ENCODE measurements at regions not wholly inside any gene's neighbourhood (a gene's known extent, or its start where the extent isn't known, plus 50 kb on each side); places are given as distances from the start of the nearest gene placed in this dataset.

DNA sequence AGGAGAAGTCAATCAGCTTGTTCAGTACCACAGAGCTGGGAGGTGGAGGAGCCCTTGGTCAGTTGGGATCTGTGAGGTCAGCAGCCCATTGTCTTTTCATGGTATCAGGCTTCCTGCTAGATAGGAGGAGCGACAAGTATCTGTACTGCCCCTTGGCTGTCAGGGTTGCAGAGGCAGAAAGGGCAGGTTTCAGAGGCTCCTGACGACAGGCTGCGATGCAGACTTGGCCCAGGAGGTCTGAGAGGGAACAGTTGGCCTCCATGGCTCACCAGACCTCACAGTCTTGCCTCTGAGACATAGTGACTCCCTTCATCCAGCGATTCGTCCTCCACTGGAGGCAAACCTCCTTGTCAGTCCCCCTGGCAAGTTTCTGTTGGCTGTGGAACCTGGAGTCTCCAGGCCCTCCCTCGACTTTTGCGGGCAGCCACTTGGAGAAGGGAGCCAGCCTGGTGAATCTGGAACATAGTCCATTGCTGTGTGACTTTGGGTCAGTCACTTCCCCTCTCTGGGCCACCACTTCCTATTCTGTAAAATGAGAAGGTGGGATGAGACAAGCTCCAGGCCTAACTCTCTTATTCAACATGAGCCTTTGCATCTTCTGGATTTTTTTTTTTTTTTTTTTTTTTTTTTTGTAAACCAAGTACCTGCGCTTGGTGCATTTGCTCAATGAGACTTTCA is 177.9 kb upstream of the TLE3 start:
- H3K36me3 Mint-ChIP-seq = no peaks in the 10 kb centered on the region
- H3K27ac Mint-ChIP-seq = no peak overlapping the region
- no peaks in the 10 kb centered on the region for H3K9me3 Mint-ChIP-seq (ENCODE audit: low read depth)
- peaks cover 6% of the 10 kb centered on the region for H3K4me1 Mint-ChIP-seq (ENCODE audit: low read depth)
- H3K27me3 Mint-ChIP-seq = no peaks in the 10 kb centered on the region
- no peak overlapping the region for H3K4me3 Mint-ChIP-seq

DNA sequence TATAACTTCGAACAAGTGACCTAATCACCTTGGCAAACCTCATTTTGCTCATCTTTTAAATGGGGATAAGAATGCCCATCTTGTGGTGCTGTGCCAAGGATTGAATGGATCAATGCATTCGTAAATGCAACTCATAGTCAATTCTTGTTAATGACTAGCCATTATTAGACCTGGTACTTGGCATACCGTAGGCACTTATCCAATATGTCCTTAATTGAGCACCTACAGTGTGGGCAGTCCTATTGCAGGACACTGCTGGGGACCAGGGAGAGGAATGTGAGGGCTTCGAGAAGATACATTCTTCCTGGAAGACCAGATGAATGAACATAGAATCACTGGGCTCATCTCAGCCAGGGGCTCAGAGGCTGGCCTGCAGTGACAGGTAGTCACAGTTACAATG is 177.2 kb upstream of the TLE3 start:
- Mint-ChIP-seq H3K27ac (no peak overlapping the region), H3K4me1 (ENCODE audit: low read depth) (peaks cover 11% of the 10 kb centered on the region), H3K4me3 (no peak overlapping the region), H3K36me3 (no peaks in the 10 kb centered on the region), H3K27me3 (no peaks in the 10 kb centered on the region), H3K9me3 (ENCODE audit: low read depth) (no peaks in the 10 kb centered on the region)

DNA sequence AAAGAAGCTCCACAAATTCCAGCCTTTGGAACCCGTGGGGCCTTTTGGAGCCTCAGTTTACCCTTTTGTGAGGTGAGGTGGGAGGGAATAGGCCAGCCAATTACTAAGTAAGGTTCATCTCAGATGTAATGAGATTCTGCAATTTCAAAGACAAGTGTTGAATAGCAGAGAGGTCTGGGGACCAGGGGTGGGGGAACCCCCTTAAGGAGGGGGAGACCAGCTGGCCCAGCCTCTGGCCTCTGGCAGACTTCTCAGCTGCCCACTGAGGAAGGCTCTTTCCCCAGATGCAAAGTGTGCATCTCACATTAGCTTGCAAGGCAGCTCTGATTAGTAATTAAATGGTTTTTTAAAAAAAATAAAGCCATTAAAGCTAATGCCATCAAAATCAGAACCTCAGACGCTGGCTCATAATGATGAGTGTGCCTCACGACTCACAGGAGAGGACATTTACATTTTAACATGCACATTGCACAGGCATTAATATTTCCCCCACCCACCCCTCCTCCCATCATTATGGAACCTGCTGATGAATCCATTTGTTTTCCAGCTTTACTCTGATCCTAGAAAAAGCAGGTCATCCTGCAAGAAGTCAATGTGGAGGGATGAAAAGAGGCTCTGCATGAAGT is 176.7 kb upstream of the TLE3 start:
- peaks cover 15% of the 10 kb centered on the region for H3K4me1 Mint-ChIP-seq (ENCODE audit: low read depth)
- H3K4me3 Mint-ChIP-seq = no peak overlapping the region
- H3K27ac Mint-ChIP-seq = no peak overlapping the region

DNA sequence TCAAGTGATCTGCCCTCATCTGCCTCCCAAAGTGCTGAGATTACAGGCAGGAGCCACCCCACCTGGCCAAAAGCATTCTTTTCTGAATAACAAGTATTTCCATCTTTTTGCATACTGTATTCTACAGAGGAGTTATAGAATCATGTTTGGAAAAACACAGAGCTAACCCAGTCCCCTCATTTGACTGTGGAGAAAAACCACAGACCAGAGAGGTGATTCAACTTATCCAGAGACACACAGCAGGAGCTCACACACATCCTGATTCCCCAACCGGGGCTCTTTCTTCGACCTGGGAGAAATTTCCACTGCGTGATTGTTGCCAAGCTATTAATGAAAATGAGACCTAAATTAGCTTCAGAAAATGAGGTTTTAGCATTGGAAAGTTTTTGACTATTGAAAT is 176.1 kb upstream of the TLE3 start:
- Mint-ChIP-seq H3K36me3 (no peaks in the 10 kb centered on the region), H3K27me3 (no peaks in the 10 kb centered on the region), H3K9me3 (ENCODE audit: low read depth) (no peaks in the 10 kb centered on the region), H3K4me3 (no peak overlapping the region), H3K4me1 (ENCODE audit: low read depth) (peaks cover 15% of the 10 kb centered on the region), H3K27ac (peak overlapping the region; percentile 11)

More for the DNA sequence above, 176.7 kb upstream of the TLE3 start:
- H3K9me3 Mint-ChIP-seq (ENCODE audit: low read depth) = no peaks in the 10 kb centered on the region
- H3K36me3 Mint-ChIP-seq = no peaks in the 10 kb centered on the region
- no peaks in the 10 kb centered on the region for H3K27me3 Mint-ChIP-seq

DNA sequence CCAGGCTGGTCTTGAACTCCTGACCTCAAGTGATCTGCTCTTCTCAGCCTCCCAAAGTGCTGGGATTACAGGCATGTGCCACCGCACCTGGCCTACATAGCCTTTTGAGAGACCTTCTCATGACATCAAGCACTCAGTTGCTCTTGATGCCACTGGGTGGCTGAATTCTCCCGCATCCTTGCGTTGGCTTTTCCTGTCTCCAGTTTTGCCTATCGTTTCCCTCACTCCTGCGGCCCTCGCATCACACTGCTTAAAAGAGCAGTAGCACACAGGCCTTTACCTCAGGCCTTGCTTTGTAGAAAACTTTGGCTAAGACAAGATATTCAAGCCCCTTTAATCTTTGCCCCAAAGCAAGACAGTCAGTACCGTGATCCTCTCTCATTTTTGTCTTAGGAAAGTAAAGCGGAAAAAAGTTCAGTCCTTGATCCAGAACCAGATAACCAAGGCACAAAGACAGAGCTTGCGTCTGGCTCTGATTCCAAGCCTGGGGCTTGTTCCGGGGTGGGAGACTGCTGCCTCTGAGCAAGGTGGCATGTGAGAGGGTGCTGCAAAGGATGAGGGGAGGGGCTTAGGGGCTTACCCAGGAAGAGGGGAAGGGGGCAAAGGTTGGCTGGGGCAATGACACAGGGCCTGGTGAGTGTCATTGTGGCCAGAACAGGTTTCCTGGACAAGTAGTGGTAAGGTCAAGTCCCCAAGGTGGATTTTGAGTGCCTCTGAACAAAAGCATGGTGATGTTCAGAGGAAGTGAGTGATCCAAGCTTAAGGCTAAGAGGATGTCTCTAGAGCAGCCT is 175.0 kb upstream of the TLE3 start:
- H3K9me3 Mint-ChIP-seq (ENCODE audit: low read depth) = no peaks in the 10 kb centered on the region
- no peaks in the 10 kb centered on the region for H3K27me3 Mint-ChIP-seq
- H3K36me3 Mint-ChIP-seq = no peaks in the 10 kb centered on the region
- H3K27ac Mint-ChIP-seq = no peak overlapping the region
- no peak overlapping the region for H3K4me3 Mint-ChIP-seq
- peaks cover 19% of the 10 kb centered on the region for H3K4me1 Mint-ChIP-seq (ENCODE audit: low read depth)

DNA sequence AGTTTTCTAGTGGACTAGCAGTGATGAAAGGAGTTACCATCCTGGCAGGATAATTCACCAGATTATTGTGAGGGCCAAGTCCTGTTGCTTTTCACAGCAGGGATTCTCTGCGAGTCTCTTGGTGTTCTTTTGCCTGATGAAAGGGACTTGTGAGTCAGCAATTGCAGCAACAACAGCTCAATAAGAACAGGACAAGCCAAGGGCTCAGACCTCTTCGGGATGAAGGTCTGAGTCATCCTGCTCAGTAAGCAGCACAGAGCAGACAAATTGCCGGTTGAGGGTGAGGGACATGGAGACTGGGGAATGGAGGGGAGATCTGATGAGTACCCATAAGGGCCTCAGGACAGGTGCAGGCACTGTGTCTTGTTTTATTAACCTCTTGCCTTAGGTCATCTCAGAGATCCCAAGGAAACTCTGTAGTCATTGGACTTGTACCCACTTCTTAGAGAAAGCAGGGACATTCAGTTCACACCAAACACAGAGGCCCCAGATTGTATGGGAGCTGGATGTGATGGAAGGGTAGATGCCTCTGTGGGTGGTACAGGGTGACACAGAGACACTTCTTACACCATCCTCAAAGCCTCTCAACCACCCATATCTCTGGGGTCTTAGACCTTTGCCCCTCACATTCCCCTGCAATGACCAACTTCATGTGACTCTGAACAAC is 173.8 kb upstream of the TLE3 start:
- no peaks in the 10 kb centered on the region for H3K9me3 Mint-ChIP-seq (ENCODE audit: low read depth)
- H3K27me3 Mint-ChIP-seq = peaks cover 1% of the 10 kb centered on the region
- no peaks in the 10 kb centered on the region for H3K36me3 Mint-ChIP-seq
- no peak overlapping the region for H3K4me3 Mint-ChIP-seq
- no peak overlapping the region for H3K27ac Mint-ChIP-seq
- H3K4me1 Mint-ChIP-seq (ENCODE audit: low read depth) = peaks cover 30% of the 10 kb centered on the region

DNA sequence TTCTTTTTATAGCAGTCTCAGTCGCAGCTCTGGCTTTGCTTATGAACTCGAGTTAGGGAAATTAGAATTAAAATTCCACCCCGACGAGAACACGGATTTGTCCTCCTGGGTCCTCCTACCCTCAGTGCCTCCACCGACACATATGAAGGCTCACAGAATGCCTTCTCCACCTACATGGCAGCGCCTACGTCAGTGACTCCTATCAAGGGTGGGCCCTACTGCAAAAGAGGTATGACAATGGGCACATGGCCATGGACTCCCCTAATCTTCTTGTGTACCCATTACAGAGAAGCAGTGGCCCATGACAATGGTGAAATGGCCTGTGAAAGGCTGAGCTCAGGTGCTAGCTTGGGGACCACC is 173.0 kb upstream of the TLE3 start:
- H3K4me1 Mint-ChIP-seq (ENCODE audit: low read depth) = peaks cover 38% of the 10 kb centered on the region
- H3K27me3 Mint-ChIP-seq = peaks cover 1% of the 10 kb centered on the region
- H3K9me3 Mint-ChIP-seq (ENCODE audit: low read depth) = no peaks in the 10 kb centered on the region
- no peak overlapping the region for H3K4me3 Mint-ChIP-seq
- no peak overlapping the region for H3K27ac Mint-ChIP-seq
- no peaks in the 10 kb centered on the region for H3K36me3 Mint-ChIP-seq

DNA sequence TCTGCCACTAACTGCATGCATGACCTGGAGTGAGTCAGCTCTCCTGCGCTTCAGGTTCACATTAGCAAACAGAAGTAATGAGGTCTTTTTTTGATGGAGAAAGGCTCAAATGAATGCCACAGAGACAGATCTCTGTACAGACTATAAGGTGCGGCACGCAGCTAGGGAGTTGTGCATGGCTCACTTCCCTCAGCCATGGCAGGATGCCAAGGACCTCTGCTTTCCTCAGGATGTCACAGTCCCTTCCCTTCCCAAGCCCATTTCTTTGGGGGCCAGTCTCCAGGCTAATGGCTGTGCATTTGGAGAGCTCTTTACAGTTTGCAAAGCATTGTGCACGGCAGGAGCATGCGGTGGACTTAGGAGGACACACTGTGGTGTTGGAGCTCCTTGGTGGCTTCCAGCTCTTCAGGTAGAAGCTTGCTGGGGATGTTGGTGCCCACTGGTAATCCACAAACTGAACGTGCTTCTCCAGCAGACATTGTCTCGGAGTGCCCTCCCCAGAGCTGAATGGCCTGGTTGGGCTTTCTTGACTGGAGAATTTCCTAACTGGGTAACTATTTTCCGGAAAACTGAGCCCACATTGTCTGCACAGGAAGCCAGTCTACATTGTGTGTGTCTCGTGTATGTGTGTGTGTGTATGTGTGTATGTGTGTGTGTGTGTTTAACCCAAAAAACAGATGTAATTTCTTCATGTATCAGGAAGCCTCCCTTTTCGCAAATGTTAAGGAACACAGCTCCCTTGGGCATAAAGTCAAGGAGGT is 172.5 kb upstream of the TLE3 start:
- Mint-ChIP-seq H3K4me1 (ENCODE audit: low read depth) (peaks cover 42% of the 10 kb centered on the region), H3K27ac (no peak overlapping the region), H3K9me3 (ENCODE audit: low read depth) (no peaks in the 10 kb centered on the region), H3K27me3 (peaks cover 1% of the 10 kb centered on the region), H3K4me3 (no peak overlapping the region), H3K36me3 (no peaks in the 10 kb centered on the region)

DNA sequence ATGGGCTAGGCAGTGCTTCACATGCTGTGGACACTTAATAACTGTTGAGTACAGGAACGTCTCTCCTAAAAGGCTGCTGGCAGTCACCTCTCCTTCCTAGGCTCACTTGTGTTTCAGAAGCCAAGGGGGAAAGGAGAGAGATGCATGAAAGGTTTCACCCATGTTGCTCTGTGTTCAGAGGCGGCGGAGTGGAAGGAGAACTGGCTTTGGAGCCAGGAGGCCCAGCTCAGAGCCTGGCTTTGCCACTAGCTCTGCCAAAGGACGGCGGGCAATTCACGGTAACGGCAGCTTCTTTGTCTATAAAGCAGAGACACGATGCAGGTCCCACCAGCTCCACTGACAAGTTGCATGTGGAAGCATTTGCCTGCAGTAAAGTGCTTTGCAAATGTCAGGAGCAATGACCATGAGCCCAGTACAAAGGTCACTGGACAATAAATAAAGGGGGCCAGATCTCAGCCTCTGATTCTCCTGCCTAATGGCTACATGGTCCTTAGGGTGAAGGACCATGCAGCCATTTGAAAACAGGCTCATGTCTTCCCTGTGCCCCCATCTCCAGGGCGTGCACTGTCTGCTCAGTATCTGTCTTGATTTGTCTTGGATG is 171.7 kb upstream of the TLE3 start:
- Mint-ChIP-seq H3K9me3 (ENCODE audit: low read depth) (no peaks in the 10 kb centered on the region), H3K4me3 (no peak overlapping the region), H3K4me1 (ENCODE audit: low read depth) (peaks cover 44% of the 10 kb centered on the region), H3K27ac (no peak overlapping the region), H3K36me3 (no peaks in the 10 kb centered on the region), H3K27me3 (peaks cover 1% of the 10 kb centered on the region)

DNA sequence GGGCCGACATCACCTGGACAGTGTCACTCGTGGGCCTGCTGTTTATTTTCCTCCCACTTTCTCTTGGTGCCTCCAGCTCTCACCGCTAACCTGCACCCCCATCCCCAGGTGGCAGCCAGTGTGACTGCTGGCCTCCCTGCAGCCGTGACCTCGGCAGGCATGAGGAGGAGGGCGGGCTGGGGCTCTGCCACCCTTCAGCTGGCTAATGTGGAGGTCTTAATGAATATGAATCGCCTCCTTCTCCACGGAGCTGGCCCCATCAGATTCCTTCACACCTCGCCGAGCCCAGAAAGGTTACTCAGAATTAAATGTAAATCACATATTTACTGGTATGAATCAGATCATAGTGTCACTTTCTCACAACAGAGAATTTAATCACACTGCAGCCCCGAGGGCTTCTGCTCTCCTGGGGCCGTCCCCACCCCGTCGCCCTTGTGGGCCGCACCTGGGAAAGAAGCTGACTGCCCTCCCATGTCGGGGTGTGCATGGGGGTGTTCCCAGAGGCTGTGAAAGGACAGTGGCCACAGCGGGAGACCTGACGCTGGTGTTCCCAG is 171.1 kb upstream of the TLE3 start:
- Mint-ChIP-seq H3K9me3 (ENCODE audit: low read depth) (no peaks in the 10 kb centered on the region), H3K27ac (no peak overlapping the region), H3K4me1 (ENCODE audit: low read depth) (peaks cover 43% of the 10 kb centered on the region), H3K36me3 (no peaks in the 10 kb centered on the region), H3K4me3 (no peak overlapping the region), H3K27me3 (peaks cover 1% of the 10 kb centered on the region)

DNA sequence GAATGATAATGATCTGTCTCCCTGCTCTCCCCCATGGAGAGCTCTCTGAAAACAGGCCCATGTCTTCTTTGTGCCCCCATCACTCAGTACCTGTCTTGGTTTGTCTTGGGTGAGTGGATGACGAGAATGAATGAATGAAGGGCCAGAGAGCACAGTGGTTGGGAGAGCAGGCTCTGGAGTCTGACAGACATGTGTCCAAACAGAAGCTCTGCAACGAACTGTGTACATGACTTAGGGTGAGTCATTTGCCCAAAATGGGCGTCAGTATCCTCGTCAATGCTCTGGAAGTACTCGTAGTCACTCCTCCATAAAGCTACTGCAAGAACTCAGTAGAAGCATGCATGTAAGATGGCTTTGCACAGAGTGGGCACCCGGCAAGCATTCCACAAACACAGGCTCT is 170.2 kb upstream of the TLE3 start:
- H3K27me3 Mint-ChIP-seq = peaks cover 1% of the 10 kb centered on the region
- H3K4me1 Mint-ChIP-seq (ENCODE audit: low read depth) = peaks cover 44% of the 10 kb centered on the region
- H3K9me3 Mint-ChIP-seq (ENCODE audit: low read depth) = no peaks in the 10 kb centered on the region
- H3K36me3 Mint-ChIP-seq = no peaks in the 10 kb centered on the region
- no peak overlapping the region for H3K4me3 Mint-ChIP-seq
- H3K27ac Mint-ChIP-seq = no peak overlapping the region

DNA sequence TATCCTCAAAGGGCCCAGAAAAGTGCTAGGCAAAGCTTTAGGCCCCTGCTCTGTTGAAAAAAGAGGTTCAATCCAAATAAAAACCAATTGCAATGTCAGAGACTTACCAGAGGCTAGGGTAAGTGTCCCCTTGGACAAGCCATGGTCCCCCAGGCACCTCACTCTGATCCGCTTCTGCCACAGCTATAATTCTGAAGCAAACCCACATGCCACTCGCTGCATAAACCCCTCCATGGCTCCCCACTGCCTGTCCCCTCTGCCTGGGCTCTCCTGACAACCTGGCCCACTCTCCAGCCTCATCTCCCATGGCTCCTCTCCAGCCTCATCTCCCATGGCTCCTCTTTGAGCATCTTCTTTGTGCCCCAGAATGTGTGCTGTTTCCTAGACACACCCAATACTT is 169.6 kb upstream of the TLE3 start:
- peaks cover 1% of the 10 kb centered on the region for H3K27me3 Mint-ChIP-seq
- H3K27ac Mint-ChIP-seq = no peak overlapping the region
- peaks cover 44% of the 10 kb centered on the region for H3K4me1 Mint-ChIP-seq (ENCODE audit: low read depth)
- H3K4me3 Mint-ChIP-seq = no peak overlapping the region
- no peaks in the 10 kb centered on the region for H3K36me3 Mint-ChIP-seq
- no peaks in the 10 kb centered on the region for H3K9me3 Mint-ChIP-seq (ENCODE audit: low read depth)

DNA sequence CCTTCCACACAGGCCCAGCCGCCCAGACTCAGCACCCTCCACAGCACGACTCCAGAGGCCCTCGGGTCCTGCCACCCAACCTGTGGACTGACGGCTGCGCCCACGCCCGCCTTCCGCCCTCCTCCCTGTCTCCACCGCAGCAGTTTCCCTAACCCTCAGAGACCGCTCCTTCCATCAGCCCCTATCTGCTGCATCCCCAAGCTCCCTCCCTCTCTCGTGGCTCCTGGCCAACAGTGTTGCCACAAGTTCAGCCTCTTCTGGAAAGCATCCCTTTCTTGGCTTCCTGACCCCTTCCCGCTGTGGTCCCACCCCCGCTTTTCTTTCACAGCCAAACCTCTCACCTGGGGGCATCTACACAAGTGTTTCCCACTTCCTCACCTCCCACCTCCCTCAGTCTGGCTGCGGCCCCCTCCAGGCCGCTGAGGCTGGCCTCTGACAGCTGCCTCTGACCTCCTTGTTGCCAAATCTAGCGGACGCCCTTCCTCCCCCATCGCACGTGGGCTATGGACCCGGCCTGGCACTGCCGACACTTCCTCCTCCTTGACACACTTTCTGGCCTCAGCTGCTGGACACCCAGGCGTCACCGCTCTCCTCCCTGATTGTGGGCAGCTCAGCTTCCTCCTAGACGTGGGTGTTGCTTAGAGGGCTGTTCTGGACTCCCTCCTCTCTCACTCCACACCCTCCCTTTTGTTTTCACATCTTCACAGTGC is 168.8 kb upstream of the TLE3 start:
- Mint-ChIP-seq H3K27ac (peak overlapping the region; percentile 6), H3K36me3 (no peaks in the 10 kb centered on the region), H3K4me1 (ENCODE audit: low read depth) (peaks cover 47% of the 10 kb centered on the region), H3K9me3 (ENCODE audit: low read depth) (no peaks in the 10 kb centered on the region), H3K4me3 (no peak overlapping the region), H3K27me3 (peaks cover 1% of the 10 kb centered on the region)

Measured in activated naive CD8-positive, alpha-beta T cell (primary cell).